OCI-M1 (cell line): ENCODE measurements at regions not wholly inside any gene's neighbourhood (a gene's known extent, or its start where the extent isn't known, plus 50 kb on each side); places are given as distances from the start of the nearest gene placed in this dataset.
A peak's percentile ranks its signal among the peaks of the same experiment; 100 is the strongest.

Experiments
- DNase-seq: peaks from one replicate; lab custom pipeline; 2025; lab: John Stamatoyannopoulos, UW

GRCh38 chr15:38886315-38887163 lies 321.9 kb upstream of the RASGRP1 start:
- peak; percentile 16 for DNase-seq

- no peak for DNase-seq
Observed at GRCh38 chr15:38888701-38889221, 324.1 kb upstream of the RASGRP1 start.

GRCh38 chr15:38890194-38890593 lies 325.6 kb upstream of the RASGRP1 start:
- DNase-seq = no peak

GRCh38 chr15:38893925-38894242 lies 329.3 kb upstream of the RASGRP1 start:
- no peak for DNase-seq

- DNase-seq = no peak
Observed at GRCh38 chr15:38894243-38894948, 329.8 kb upstream of the RASGRP1 start.

GRCh38 chr15:38895326-38896255 lies 331.0 kb upstream of the RASGRP1 start:
- DNase-seq = no peak

GRCh38 chr15:38896647-38897046 lies 332.0 kb upstream of the RASGRP1 start:
- no peak for DNase-seq

GRCh38 chr15:38897551-38897950 lies 332.9 kb upstream of the RASGRP1 start:
- no peak for DNase-seq

- no peak for DNase-seq
Observed at GRCh38 chr15:38898236-38898635, 333.6 kb upstream of the RASGRP1 start.

- no peak for DNase-seq
Observed at GRCh38 chr15:38899300-38899699, 334.7 kb upstream of the RASGRP1 start.

GRCh38 chr15:38904298-38904697 lies 339.7 kb upstream of the RASGRP1 start:
- no peak for DNase-seq

GRCh38 chr15:38905632-38906031 lies 341.0 kb upstream of the RASGRP1 start:
- DNase-seq = no peak

- DNase-seq = no peak
Observed at GRCh38 chr15:38920966-38921365, 356.4 kb upstream of the RASGRP1 start.

- no peak for DNase-seq
Observed at GRCh38 chr15:38921471-38921870, 356.9 kb upstream of the RASGRP1 start.

- DNase-seq = no peak
Observed at GRCh38 chr15:38928431-38928830, 363.8 kb upstream of the RASGRP1 start.

GRCh38 chr15:38930851-38931572 lies 366.4 kb upstream of the RASGRP1 start:
- no peak for DNase-seq

- DNase-seq = no peak
Observed at GRCh38 chr15:38941399-38941953, 376.9 kb upstream of the RASGRP1 start.

GRCh38 chr15:38944536-38944935 lies 379.9 kb upstream of the RASGRP1 start:
- no peak for DNase-seq

GRCh38 chr15:38945551-38946298 lies 381.1 kb upstream of the RASGRP1 start:
- DNase-seq = no peak

- no peak for DNase-seq
Observed at GRCh38 chr15:38954090-38954489, 389.5 kb upstream of the RASGRP1 start.
